Left ventricle myocardium inferior (tissue), 1 donor: ENCODE measurements at regions not wholly inside any gene's neighbourhood (a gene's known extent, or its start where the extent isn't known, plus 50 kb on each side); places are given as distances from the start of the nearest gene placed in this dataset.

Experiments
- DNase-seq: peaks from one replicate; pipeline ENCODE4 v3.0.0-alpha.2; 2020
- H3K27ac ChIP-seq: fragments of 200-600 bp; replicated peaks from 2 replicates; pipeline ENCODE4 v1.8.0; 2021
- H3K27me3 ChIP-seq: fragments of 200-600 bp; 2 replicates; pipeline ENCODE4 v1.8.0; 2021; ENCODE audit warnings: low read depth
- H3K36me3 ChIP-seq: fragments of 200-600 bp; 2 replicates; pipeline ENCODE4 v1.8.0; 2021
- H3K4me1 ChIP-seq: fragments of 200-600 bp; 2 replicates; pipeline ENCODE4 v1.8.0; 2021
- H3K4me3 ChIP-seq: fragments of 200-600 bp; 2 replicates; pipeline ENCODE4 v1.8.0; 2021; ENCODE audit warnings: mild to moderate bottlenecking, moderate library complexity
- H3K9me3 ChIP-seq: fragments of 200-600 bp; replicated peaks from 2 replicates; pipeline ENCODE4 v1.8.0; 2021
- CTCF ChIP-seq: fragments of 200-600 bp; IDR thresholded peaks from 2 replicates; pipeline ENCODE4 v1.8.0; 2021; ENCODE audit warnings: antibody characterized with exemption, mild to moderate bottlenecking, borderline replicate concordance
- intact Hi-C: fragments of 100-400 bp; cut with micrococcal nuclease; formaldehyde crosslinking; loops from one replicate; pipeline ENCODE4 v1.11.0; 2022
- donor health status: DM: no; HTN: yes; CAD: no; lungs with severe emphysema.

DNA sequence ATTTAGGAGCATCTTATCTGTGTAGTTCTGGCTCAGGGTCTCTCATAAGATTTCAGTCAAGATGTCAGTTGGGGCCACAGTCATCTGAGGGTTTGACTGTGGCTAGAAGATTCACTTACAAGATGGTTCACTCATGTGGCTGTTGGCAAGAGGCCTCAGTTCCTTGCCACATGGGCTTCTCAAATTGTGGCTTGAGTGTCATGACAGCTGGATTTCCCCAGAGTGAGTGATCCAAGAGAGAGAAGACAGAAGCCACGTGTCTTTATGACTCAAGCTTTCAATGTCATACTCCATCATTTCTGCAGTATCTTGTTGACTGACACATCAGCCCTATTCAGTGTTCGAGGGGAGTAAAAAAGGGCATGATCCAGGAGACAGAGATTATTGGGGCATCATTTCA is 131.3 kb upstream of the AP1S2 start:
- no peaks in the 10 kb centered on the region for H3K4me1 ChIP-seq
- no peaks in the 10 kb centered on the region for H3K9me3 ChIP-seq
- no peaks in the 10 kb centered on the region for H3K27me3 ChIP-seq
- H3K36me3 ChIP-seq = no peaks in the 10 kb centered on the region
- H3K27ac ChIP-seq = no peak overlapping the region
- intact Hi-C loops = no loop called here
- no peak overlapping the region for H3K4me3 ChIP-seq
- DNase-seq = no peak
- TF ChIP-seq CTCF = no peak

GRCh38 chrX:15983034-15983433 is 128.4 kb upstream of the AP1S2 start:
- no peak overlapping the region for H3K4me3 ChIP-seq
- H3K9me3 ChIP-seq = no peaks in the 10 kb centered on the region
- H3K27ac ChIP-seq = no peak overlapping the region
- intact Hi-C loops = no loop called here
- no peak for TF ChIP-seq CTCF
- no peaks in the 10 kb centered on the region for H3K4me1 ChIP-seq
- no peaks in the 10 kb centered on the region for H3K36me3 ChIP-seq
- no peak for DNase-seq
- no peaks in the 10 kb centered on the region for H3K27me3 ChIP-seq

DNA sequence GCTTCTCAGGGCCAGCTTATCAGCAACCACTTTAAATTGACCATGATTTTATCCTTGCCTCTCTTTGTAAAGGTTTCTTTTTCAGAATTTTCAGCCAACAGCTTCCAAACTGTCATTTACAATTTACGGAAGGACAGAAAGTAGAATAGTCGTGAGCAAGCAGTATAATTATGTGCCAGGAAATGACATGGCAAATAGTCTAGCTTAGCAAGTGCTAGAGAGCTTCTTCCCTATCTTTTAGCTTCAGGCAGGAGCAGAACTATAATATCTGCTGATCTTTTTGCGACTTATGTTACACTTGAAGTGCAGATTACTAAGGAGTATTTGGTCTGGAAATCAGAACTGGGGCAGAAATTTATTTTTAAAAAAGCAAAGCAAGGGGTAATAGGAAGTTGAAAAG is 123.0 kb upstream of the AP1S2 start:
- Histone ChIP-seq H3K4me3 (no peak overlapping the region), H3K27me3 (no peaks in the 10 kb centered on the region)
- intact Hi-C loops = no loop called here

DNA sequence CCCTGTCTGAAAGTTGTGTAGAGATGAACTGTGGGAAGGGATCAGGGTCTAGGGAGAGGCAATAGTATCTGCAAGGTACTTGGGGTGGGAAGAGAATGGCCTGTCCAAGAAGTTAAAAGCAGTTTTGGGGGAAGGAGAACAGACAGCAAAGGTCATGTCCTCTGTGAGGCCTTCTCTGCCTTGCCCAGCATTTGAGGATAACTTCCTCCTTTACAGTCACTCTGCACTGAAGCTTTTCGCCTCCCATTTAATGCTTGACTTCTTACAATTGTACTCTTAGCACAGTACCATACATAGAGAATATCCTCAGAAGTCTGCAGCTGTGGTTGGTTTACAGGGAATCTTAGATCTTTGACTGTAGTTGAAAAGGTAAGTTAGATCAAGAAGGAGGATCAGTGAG is 121.8 kb upstream of the AP1S2 start:
- Histone ChIP-seq H3K36me3 (no peaks in the 10 kb centered on the region), H3K4me3 (no peak overlapping the region), H3K4me1 (peaks cover 5% of the 10 kb centered on the region), H3K27me3 (no peaks in the 10 kb centered on the region), H3K9me3 (no peaks in the 10 kb centered on the region), H3K27ac (no peak overlapping the region)
- no peak for DNase-seq
- TF ChIP-seq CTCF = no peak
- intact Hi-C loops = no loop called here

More for the DNA sequence above, 123.0 kb upstream of the AP1S2 start:
- H3K9me3 ChIP-seq = no peaks in the 10 kb centered on the region
- no peak for DNase-seq
- no peaks in the 10 kb centered on the region for H3K36me3 ChIP-seq
- peaks cover 5% of the 10 kb centered on the region for H3K4me1 ChIP-seq
- TF ChIP-seq CTCF = no peak
- H3K27ac ChIP-seq = no peak overlapping the region

DNA sequence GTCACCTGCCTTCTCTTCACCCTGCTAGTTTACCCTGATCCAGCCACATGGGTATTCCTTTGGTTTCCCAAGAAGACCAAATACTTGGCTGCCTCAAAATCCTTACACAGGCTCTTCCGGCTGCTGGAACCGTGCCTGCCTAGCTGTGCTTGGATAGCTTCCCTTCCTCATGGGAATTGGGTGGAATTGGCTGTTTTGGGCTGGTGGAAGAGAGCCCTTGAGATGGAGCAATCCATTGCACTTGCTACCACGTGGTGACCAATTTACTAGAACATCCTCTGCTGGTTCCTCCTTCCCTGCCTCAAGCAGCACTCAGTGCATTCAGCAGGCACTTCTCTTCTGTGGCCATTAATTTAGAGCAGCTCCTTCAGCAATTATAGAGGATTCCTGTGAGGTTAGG is 119.3 kb upstream of the AP1S2 start:
- peaks cover 5% of the 10 kb centered on the region for H3K4me1 ChIP-seq
- TF ChIP-seq CTCF = no peak
- H3K27ac ChIP-seq = no peak overlapping the region
- no peaks in the 10 kb centered on the region for H3K9me3 ChIP-seq
- H3K27me3 ChIP-seq = no peaks in the 10 kb centered on the region
- DNase-seq = peak; percentile 21
- intact Hi-C loops = no loop called here
- no peak overlapping the region for H3K4me3 ChIP-seq
- no peaks in the 10 kb centered on the region for H3K36me3 ChIP-seq

DNA sequence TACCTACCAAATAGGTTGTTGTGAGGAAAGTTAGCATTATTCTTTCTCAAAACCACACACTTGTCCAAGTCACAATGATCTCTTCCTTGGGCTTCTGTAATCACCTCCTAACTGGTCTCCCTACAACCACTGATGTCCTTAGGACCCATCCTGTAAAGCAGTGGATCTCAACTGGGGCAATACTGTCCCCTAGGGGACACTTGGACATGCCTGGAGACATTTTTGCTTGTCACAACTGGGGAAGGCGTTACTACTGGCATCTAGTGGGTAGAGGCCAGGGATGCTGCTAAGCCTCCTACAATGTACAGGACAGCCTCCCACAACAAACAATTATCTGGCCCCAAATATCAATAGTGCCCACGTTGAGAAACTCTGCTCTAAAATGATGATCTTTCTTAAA is 118.7 kb upstream of the AP1S2 start:
- Histone ChIP-seq H3K27me3 (no peaks in the 10 kb centered on the region), H3K4me3 (no peak overlapping the region), H3K36me3 (no peaks in the 10 kb centered on the region), H3K9me3 (no peaks in the 10 kb centered on the region), H3K4me1 (peaks cover 5% of the 10 kb centered on the region), H3K27ac (no peak overlapping the region)
- TF ChIP-seq CTCF = peak; percentile 67
- intact Hi-C loops = no loop called here
- no peak for DNase-seq
